ENCODE measurements at regions not wholly inside any gene's neighbourhood (a gene's known extent, or its start where the extent isn't known, plus 50 kb on each side); places are given as distances from the start of the nearest gene placed in this dataset.
"Not testable (repeated sequence)": the region's sequence is repeated elsewhere in the genome, so short reads cannot be mapped to it uniquely, and the experiment has no call there.

DNA sequence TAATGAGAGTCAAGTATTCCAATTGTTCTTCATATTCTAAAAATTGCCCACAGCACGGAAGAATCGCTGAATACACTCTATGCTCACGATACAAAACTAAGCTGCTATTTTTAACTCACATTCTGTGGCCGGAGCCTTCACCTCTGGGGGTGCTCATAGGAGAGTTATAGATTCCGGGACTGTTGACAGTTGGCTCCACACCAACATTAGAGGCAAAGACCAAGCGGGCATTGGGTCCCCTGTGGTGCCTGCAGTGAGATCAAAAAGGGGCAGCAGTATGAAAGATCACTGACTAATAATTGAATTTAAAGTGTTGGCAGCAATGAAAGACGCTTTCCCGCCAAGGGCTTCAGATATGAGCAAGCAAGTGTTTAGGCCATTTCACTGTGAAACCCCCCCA, 146.0 kb downstream of the TMEM144 start:
- no peak for DNase-seq (ENCODE audit: low read depth in 1 of 2, low spot score in 2 of 2)
- Histone ChIP-seq H3K36me3 (no peaks in the 10 kb centered on the region), H3K4me1 (replicated peaks) (no peaks in the 10 kb centered on the region)

GRCh38 chr4:158367932-158368441, 153.7 kb upstream of the RXFP1 start:
- H3K4me1 ChIP-seq (replicated peaks): not testable (repeated sequence)

More for the DNA sequence above, 146.0 kb downstream of the TMEM144 start:
- H3K9me3 ChIP-seq (replicated peaks): no peaks in the 10 kb centered on the region
- no peak overlapping the region for H3K27ac ChIP-seq
- no peak overlapping the region for H3K4me3 ChIP-seq
- no peaks in the 10 kb centered on the region for H3K27me3 ChIP-seq (replicated peaks)

DNA sequence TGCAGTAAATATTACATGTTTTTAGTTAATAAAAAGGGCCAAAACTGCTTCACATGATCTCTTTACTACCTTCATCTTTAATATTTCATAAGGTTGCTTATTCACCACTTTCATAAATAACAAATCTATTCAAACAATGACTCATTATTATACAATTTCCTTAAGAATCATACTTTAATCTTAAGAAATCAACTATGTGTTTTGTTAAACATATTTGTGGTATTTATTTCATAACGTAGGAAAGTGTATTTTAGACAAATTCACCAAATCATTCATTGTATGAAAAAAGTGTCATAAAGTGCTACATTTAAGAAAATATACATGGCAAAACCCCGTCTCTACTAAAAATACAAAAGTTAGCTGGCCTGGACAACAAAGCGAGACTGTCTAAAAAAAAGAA, 150.5 kb upstream of the RXFP1 start:
- H3K27me3 ChIP-seq (replicated peaks): no peaks in the 10 kb centered on the region
- DNase-seq (ENCODE audit: low read depth in 1 of 2, low spot score in 2 of 2): no peak
- no peaks in the 10 kb centered on the region for H3K36me3 ChIP-seq
- H3K4me1 ChIP-seq (replicated peaks): no peaks in the 10 kb centered on the region
- no peaks in the 10 kb centered on the region for H3K9me3 ChIP-seq (replicated peaks)
- no peak overlapping the region for H3K27ac ChIP-seq
- H3K4me3 ChIP-seq: no peak overlapping the region

More at GRCh38 chr4:158367932-158368441, 153.7 kb upstream of the RXFP1 start:
- H3K36me3 ChIP-seq; H3K4me3 ChIP-seq; H3K9me3 ChIP-seq (replicated peaks); H3K27me3 ChIP-seq (replicated peaks); H3K27ac ChIP-seq; DNase-seq (ENCODE audit: low read depth in 1 of 2, low spot score in 2 of 2): not testable (repeated sequence)

GRCh38 chr4:158374318-158374717, 147.4 kb upstream of the RXFP1 start:
- no peak for DNase-seq (ENCODE audit: low read depth in 1 of 2, low spot score in 2 of 2)
- no peaks in the 10 kb centered on the region for H3K4me1 ChIP-seq (replicated peaks)
- no peak overlapping the region for H3K4me3 ChIP-seq
- no peaks in the 10 kb centered on the region for H3K36me3 ChIP-seq
- H3K27ac ChIP-seq: no peak overlapping the region
- no peaks in the 10 kb centered on the region for H3K27me3 ChIP-seq (replicated peaks)
- no peaks in the 10 kb centered on the region for H3K9me3 ChIP-seq (replicated peaks)

GRCh38 chr4:158376106-158376840, 145.4 kb upstream of the RXFP1 start:
- no peaks in the 10 kb centered on the region for H3K27me3 ChIP-seq (replicated peaks)
- no peaks in the 10 kb centered on the region for H3K36me3 ChIP-seq
- no peak overlapping the region for H3K27ac ChIP-seq
- DNase-seq (ENCODE audit: low read depth in 1 of 2, low spot score in 2 of 2): no peak
- H3K9me3 ChIP-seq (replicated peaks): no peaks in the 10 kb centered on the region
- H3K4me3 ChIP-seq: no peak overlapping the region
- no peaks in the 10 kb centered on the region for H3K4me1 ChIP-seq (replicated peaks)

DNA sequence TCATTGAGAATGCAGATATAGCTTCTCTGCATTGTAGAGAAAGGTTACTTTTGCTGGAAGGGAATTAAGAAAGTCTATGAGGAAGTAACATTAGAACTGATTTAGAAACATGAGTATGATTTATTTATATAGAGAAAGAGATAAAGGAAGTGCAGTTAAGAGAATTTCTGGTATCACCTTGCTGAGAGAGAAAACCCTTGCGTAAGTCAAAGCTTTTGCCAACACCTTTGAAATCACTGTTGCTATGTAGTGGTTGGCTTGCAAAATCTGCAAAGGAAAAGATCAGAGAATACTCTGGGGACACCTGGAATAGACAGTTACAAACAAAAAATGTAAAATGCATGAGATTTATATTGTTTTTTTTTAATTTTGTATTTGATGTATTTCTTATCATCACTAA, 137.3 kb upstream of the RXFP1 start:
- Histone ChIP-seq H3K27ac (no peak overlapping the region), H3K9me3 (replicated peaks) (no peaks in the 10 kb centered on the region), H3K4me1 (replicated peaks) (no peaks in the 10 kb centered on the region), H3K36me3 (no peaks in the 10 kb centered on the region), H3K27me3 (replicated peaks) (no peaks in the 10 kb centered on the region), H3K4me3 (no peak overlapping the region)
- no peak for DNase-seq (ENCODE audit: low read depth in 1 of 2, low spot score in 2 of 2)

- Histone ChIP-seq H3K9me3 (replicated peaks) (no peaks in the 10 kb centered on the region), H3K27me3 (replicated peaks) (peaks cover 2% of the 10 kb centered on the region), H3K4me1 (replicated peaks) (no peaks in the 10 kb centered on the region), H3K27ac (no peak overlapping the region), H3K36me3 (no peaks in the 10 kb centered on the region), H3K4me3 (no peak overlapping the region)
- no peak for DNase-seq (ENCODE audit: low read depth in 1 of 2, low spot score in 2 of 2)
Observed at GRCh38 chr4:158395343-158395742, 126.3 kb upstream of the RXFP1 start.

GRCh38 chr4:158395889-158396288, 125.8 kb upstream of the RXFP1 start:
- H3K27ac ChIP-seq: no peak overlapping the region
- H3K9me3 ChIP-seq (replicated peaks): no peaks in the 10 kb centered on the region
- no peaks in the 10 kb centered on the region for H3K4me1 ChIP-seq (replicated peaks)
- no peaks in the 10 kb centered on the region for H3K36me3 ChIP-seq
- H3K27me3 ChIP-seq (replicated peaks): peaks cover 2% of the 10 kb centered on the region
- H3K4me3 ChIP-seq: no peak overlapping the region
- no peak for DNase-seq (ENCODE audit: low read depth in 1 of 2, low spot score in 2 of 2)

GRCh38 chr4:158397781-158398180, 123.9 kb upstream of the RXFP1 start:
- no peak for DNase-seq (ENCODE audit: low read depth in 1 of 2, low spot score in 2 of 2)
- H3K9me3 ChIP-seq (replicated peaks): no peaks in the 10 kb centered on the region

GRCh38 chr4:158407961-158408360, 113.7 kb upstream of the RXFP1 start:
- H3K27me3 ChIP-seq (replicated peaks); DNase-seq (ENCODE audit: low read depth in 1 of 2, low spot score in 2 of 2); H3K9me3 ChIP-seq (replicated peaks): not testable (repeated sequence)

More at GRCh38 chr4:158397781-158398180, 123.9 kb upstream of the RXFP1 start:
- Histone ChIP-seq H3K4me3 (no peak overlapping the region), H3K27me3 (replicated peaks) (peaks cover 2% of the 10 kb centered on the region; the same call in 1 of the 2 replicates), H3K36me3 (no peaks in the 10 kb centered on the region), H3K4me1 (replicated peaks) (no peaks in the 10 kb centered on the region), H3K27ac (no peak overlapping the region)

DNA sequence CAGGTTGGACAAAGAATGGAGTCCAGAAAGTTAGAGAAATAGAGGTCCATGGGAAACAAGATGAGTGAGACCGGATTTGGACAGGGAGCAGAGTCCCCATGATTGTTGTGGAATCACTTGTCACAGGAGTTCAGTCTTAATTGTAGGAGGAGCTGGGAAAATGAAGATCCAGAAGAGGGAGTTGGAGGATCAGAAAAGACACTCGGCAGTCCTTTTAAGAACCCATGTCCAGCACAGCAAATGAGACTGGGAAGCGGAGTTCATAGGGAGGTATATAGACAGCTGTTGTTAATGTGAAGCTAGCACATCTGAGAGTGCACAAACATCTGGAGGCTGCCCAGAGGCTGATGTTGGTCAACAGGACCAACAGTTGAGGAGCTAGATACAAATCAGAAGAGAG, 111.4 kb upstream of the RXFP1 start:
- H3K27ac ChIP-seq: no peak overlapping the region
- H3K4me3 ChIP-seq: no peak overlapping the region
- no peaks in the 10 kb centered on the region for H3K4me1 ChIP-seq (replicated peaks)
- H3K9me3 ChIP-seq (replicated peaks): no peaks in the 10 kb centered on the region
- H3K36me3 ChIP-seq: no peaks in the 10 kb centered on the region
- peaks cover 7% of the 10 kb centered on the region for H3K27me3 ChIP-seq (replicated peaks)
- DNase-seq (ENCODE audit: low read depth in 1 of 2, low spot score in 2 of 2): no peak

More at GRCh38 chr4:158407961-158408360, 113.7 kb upstream of the RXFP1 start:
- H3K27ac ChIP-seq; H3K4me1 ChIP-seq (replicated peaks); H3K4me3 ChIP-seq; H3K36me3 ChIP-seq: not testable (repeated sequence)

GRCh38 chr4:158411269-158411668, 110.4 kb upstream of the RXFP1 start:
- DNase-seq (ENCODE audit: low read depth in 1 of 2, low spot score in 2 of 2): no peak
- Histone ChIP-seq H3K4me3 (no peak overlapping the region), H3K27ac (no peak overlapping the region), H3K4me1 (replicated peaks) (no peaks in the 10 kb centered on the region), H3K9me3 (replicated peaks) (no peaks in the 10 kb centered on the region), H3K27me3 (replicated peaks) (peaks cover 7% of the 10 kb centered on the region), H3K36me3 (no peaks in the 10 kb centered on the region)

DNA sequence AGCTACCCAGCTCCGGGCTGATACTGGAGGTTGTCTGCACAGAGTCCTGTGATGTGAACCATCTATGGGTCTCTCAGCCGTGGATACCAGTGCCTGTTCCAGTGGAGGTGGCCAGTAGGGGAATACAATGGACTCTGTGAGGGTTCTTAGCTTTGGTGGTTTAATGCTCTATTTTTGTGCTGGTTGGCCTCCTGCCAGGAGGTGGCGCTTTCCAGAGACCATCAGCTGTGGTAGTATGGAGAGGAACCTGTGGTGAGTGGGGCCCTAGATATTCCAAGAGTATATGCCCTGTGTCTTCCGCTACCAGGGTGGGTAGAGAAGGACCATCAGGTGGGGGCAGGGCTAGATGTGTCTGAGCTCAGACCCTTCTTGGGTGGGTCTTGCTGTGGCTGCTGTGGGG, 103.0 kb upstream of the RXFP1 start:
- not testable (repeated sequence) for H3K4me1 ChIP-seq (replicated peaks); H3K27ac ChIP-seq; H3K27me3 ChIP-seq (replicated peaks); H3K9me3 ChIP-seq (replicated peaks); H3K4me3 ChIP-seq; H3K36me3 ChIP-seq; DNase-seq (ENCODE audit: low read depth in 1 of 2, low spot score in 2 of 2)

DNA sequence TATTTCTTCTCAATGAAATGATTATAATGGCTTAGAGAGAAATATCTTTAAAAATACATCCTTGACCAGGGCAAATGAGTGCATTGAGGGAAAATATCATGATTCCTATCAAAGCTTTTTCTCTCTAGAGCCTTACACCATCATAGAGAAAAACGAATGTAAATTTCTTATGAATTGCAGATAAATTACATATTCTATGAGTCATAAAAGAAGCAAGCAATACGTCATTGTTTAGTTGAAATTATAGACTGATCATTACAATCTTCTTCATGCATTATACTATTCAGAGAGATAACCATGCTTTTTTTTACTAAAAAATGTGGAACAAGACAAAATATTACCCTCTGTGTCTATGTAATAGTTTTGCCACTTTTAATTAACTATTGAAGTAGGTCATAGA, 100.9 kb upstream of the RXFP1 start:
- no peaks in the 10 kb centered on the region; the same call in 1 of the 2 replicates for H3K27me3 ChIP-seq (replicated peaks)
- no peak overlapping the region for H3K4me3 ChIP-seq
- no peaks in the 10 kb centered on the region for H3K36me3 ChIP-seq
- DNase-seq (ENCODE audit: low read depth in 1 of 2, low spot score in 2 of 2): no peak
- no peaks in the 10 kb centered on the region for H3K4me1 ChIP-seq (replicated peaks)
- no peak overlapping the region for H3K27ac ChIP-seq
- no peaks in the 10 kb centered on the region for H3K9me3 ChIP-seq (replicated peaks)

DNA sequence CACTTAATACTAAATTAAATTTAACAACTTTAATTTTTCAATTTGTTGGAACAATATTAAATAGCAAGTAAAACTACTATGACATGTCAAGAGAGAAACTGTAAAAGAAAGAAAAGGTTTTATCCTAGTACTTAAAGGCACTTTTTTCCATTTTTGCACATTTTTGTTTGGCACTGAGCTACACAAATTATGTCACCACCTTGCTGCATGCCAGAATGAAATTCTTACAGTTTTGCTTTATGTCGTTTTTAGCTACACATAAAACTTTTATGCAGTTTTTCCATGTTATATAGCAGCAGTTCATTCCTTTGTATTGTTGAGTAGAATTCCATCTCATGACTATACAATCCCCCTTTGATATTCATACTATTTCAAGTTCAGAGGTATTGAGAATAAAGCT, 99.1 kb upstream of the RXFP1 start:
- H3K4me1 ChIP-seq (replicated peaks): no peaks in the 10 kb centered on the region
- H3K9me3 ChIP-seq (replicated peaks): no peaks in the 10 kb centered on the region
- no peaks in the 10 kb centered on the region; the same call in 1 of the 2 replicates for H3K27me3 ChIP-seq (replicated peaks)
- no peak for DNase-seq (ENCODE audit: low read depth in 1 of 2, low spot score in 2 of 2)
- no peaks in the 10 kb centered on the region for H3K36me3 ChIP-seq
- H3K27ac ChIP-seq: no peak overlapping the region
- no peak overlapping the region for H3K4me3 ChIP-seq

Data from SJSA1 (cell line).